Prostate gland (tissue), 2 donors: ENCODE measurements at regions not wholly inside any gene's neighbourhood (a gene's known extent, or its start where the extent isn't known, plus 50 kb on each side); places are given as distances from the start of the nearest gene placed in this dataset.

ENCODE experiments used
- DNase-seq: peaks from one replicate; pipeline ENCODE4 v3.0.0-alpha.2; 2019; ENCODE audit warnings: low spot score
- H3K27ac ChIP-seq, 2 donors: fragments of 200-600 bp; sonication (generic); 2 replicates each; pipeline ENCODE4 v1.5.1; 2017 to 2019
- H3K27me3 ChIP-seq: fragments of 200-600 bp; sonication (generic); replicated peaks from 2 replicates; pipeline ENCODE4 v1.5.1; 2019; ENCODE audit not compliant: insufficient read depth
- H3K36me3 ChIP-seq, 2 donors: fragments of 200-600 bp; sonication (generic); 1 replicate in 1 of 2; 2 replicates in 1 of 2; pipeline versions ENCODE4 v1.5.1 to v1.8.1; 2017 to 2019
- H3K4me1 ChIP-seq: fragments of 200-600 bp; sonication (generic); replicated peaks from 2 replicates; pipeline ENCODE4 v1.5.1; 2019
- H3K4me3 ChIP-seq, 2 donors: fragments of 200-600 bp; sonication (generic); 2 replicates each; pipeline ENCODE4 v1.5.1; 2017 to 2019
- H3K9me3 ChIP-seq: fragments of 200-600 bp; sonication (generic); 2 replicates; pipeline ENCODE4 v1.5.1; 2017
- POLR2A ChIP-seq: fragments of 450-650 bp; IDR thresholded peaks from one replicate; pipeline ENCODE4 v1.6.1; 2016; ENCODE audit warnings: antibody characterized with exemption, mild to moderate bottlenecking
- POLR2AphosphoS5 ChIP-seq: sonication (generic); formaldehyde crosslinking; IDR thresholded peaks from one replicate; pipeline ENCODE4 v1.6.1; 2017; ENCODE audit warnings: antibody characterized with exemption
- WGBS: methylation state at CpG from one replicate; pipeline ENCODE4 v1.1.5; 2018; 5-methylcytosine and 5-hydroxymethylcytosine counted together
- intact Hi-C: fragments of 100-400 bp; cut with DNase I; formaldehyde crosslinking; loops from one replicate; pipeline ENCODE4 v1.14.2; 2022
- TF ChIP-seq, protein P1 (sequence below), 4 experiments: fragments of 200-600 bp in 2 of 4; fragments of 450-650 bp in 2 of 4; sonication (generic) in 2 of 4; IDR thresholded peaks; 1 replicate in 3 of 4; 2 replicates in 1 of 4; pipeline ENCODE4 v1.5.1; 2016 to 2019; ENCODE audit warnings: antibody characterized with exemption in 4 of 4, mild to moderate bottlenecking in 2 of 4, moderate library complexity in 2 of 4

DNA sequence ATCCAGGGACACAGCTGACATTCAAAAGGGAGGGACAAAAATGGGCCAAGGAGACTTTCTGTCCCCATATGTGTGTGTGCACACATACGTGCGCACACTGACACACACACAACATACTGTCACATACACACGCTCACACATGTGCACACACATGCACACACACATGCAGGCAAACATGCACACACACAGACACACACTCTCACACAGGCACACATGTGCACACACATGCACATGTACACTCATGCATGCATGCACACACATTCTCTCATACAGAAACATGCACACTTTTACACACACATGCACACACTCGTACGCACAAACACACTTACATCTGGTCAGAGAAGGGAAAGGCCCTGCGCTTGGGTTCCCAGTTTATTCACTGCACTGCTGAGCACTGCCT lies 155.1 kb upstream of the MKI67 start:
- Histone ChIP-seq H3K27me3 (peaks cover 4% of the 10 kb centered on the region), H3K36me3 (no peaks in the 10 kb centered on the region), H3K9me3 (no peaks in the 10 kb centered on the region), H3K27ac (no peak overlapping the region), H3K4me1 (no peaks in the 10 kb centered on the region), H3K4me3 (no peak overlapping the region)
- 93% methylated on average over 6 of the region's 6 CpGs for WGBS
- DNase-seq: no peak
- TF ChIP-seq POLR2AphosphoS5 (no peak), POLR2A (no peak)
- TF ChIP-seq, protein P1, sequence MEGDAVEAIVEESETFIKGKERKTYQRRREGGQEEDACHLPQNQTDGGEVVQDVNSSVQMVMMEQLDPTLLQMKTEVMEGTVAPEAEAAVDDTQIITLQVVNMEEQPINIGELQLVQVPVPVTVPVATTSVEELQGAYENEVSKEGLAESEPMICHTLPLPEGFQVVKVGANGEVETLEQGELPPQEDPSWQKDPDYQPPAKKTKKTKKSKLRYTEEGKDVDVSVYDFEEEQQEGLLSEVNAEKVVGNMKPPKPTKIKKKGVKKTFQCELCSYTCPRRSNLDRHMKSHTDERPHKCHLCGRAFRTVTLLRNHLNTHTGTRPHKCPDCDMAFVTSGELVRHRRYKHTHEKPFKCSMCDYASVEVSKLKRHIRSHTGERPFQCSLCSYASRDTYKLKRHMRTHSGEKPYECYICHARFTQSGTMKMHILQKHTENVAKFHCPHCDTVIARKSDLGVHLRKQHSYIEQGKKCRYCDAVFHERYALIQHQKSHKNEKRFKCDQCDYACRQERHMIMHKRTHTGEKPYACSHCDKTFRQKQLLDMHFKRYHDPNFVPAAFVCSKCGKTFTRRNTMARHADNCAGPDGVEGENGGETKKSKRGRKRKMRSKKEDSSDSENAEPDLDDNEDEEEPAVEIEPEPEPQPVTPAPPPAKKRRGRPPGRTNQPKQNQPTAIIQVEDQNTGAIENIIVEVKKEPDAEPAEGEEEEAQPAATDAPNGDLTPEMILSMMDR (IDR thresholded peaks at IDR 0.05): no peak
- intact Hi-C loops: no loop called here

DNA sequence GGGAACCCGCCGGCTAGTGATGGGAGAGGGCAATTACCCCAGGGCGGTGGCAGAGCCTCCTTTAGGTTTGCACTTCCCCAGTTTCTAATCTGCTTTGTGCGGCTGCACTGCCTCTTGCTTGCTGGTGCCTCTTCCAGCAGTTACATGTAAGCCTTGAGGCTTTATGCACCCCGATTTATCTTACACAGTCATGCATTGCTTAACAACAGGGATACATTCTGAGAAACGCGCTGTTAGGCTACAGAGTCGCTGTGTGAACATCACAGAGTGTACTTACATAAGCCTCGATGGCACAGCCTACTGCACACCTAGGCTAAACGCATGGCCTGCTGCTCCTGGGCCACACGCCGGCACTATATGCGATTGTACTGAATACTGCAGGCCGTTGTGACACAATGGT lies 155.6 kb upstream of the MKI67 start:
- Histone ChIP-seq H3K4me3 (no peak overlapping the region), H3K27me3 (peaks cover 8% of the 10 kb centered on the region), H3K4me1 (no peaks in the 10 kb centered on the region), H3K36me3 (no peaks in the 10 kb centered on the region), H3K27ac (no peak overlapping the region), H3K9me3 (no peaks in the 10 kb centered on the region)
- DNase-seq: no peak
- intact Hi-C loops: no loop called here
- TF ChIP-seq POLR2A (no peak), POLR2AphosphoS5 (no peak)
- TF ChIP-seq, protein P1 (IDR thresholded peaks at IDR 0.05): no peak
- 92% methylated on average over 14 of the region's 14 CpGs for WGBS

DNA sequence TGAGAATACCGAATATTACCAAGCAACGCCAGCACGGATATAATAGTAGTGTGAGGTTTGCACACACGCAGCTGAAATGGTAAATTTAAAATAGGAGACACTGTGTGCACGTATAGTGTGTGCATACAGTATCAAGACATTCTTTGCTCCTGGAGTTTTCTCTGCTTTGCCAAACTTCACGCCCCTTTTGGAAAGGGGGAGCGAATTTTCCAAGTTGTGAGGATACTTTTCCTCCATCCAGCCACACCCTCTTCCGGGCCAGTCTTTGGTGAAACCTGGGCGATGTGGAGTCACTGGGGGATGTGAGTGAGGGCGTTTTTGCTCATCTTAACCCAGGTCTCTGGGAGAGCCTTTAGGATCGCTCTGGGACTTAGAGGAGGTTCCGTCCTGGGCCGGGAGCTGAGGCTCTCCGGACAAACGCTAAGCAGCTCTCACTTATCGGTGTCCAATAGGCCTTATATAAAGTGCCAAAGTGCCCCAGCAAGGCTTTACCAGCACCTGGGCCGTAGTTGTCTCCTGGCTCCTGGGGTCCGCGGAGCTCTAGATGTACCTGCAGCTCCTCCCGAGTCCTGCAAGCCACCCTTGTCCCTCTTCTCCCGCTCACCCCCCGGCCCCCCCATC lies 160.0 kb upstream of the MKI67 start:
- no peak for TF ChIP-seq POLR2A
- TF ChIP-seq POLR2AphosphoS5: no peak
- TF ChIP-seq, protein P1 (IDR thresholded peaks at IDR 0.05): no peak
- no peaks in the 10 kb centered on the region for H3K4me1 ChIP-seq
- no peaks in the 10 kb centered on the region for H3K36me3 ChIP-seq
- no peak for DNase-seq
- no peak overlapping the region for H3K4me3 ChIP-seq
- no peaks in the 10 kb centered on the region for H3K9me3 ChIP-seq
- peaks cover 21% of the 10 kb centered on the region for H3K27me3 ChIP-seq
- WGBS: 27% methylated on average over 22 of the region's 22 CpGs
- intact Hi-C loops: no loop called here
- no peak overlapping the region for H3K27ac ChIP-seq

GRCh38 chr10:128286762-128287500 lies 160.7 kb upstream of the MKI67 start:
- WGBS: 12% methylated on average over 19 of the region's 63 CpGs
- H3K27ac ChIP-seq: no peak overlapping the region
- peaks cover 21% of the 10 kb centered on the region for H3K27me3 ChIP-seq
- no peak for DNase-seq
- intact Hi-C loops: no loop called here
- H3K36me3 ChIP-seq: no peaks in the 10 kb centered on the region
- no peak for TF ChIP-seq POLR2A
- TF ChIP-seq, protein P1 (IDR thresholded peaks at IDR 0.05): no peak
- no peak for TF ChIP-seq POLR2AphosphoS5
- no peaks in the 10 kb centered on the region for H3K4me1 ChIP-seq
- H3K9me3 ChIP-seq: no peaks in the 10 kb centered on the region
- no peak overlapping the region for H3K4me3 ChIP-seq

DNA sequence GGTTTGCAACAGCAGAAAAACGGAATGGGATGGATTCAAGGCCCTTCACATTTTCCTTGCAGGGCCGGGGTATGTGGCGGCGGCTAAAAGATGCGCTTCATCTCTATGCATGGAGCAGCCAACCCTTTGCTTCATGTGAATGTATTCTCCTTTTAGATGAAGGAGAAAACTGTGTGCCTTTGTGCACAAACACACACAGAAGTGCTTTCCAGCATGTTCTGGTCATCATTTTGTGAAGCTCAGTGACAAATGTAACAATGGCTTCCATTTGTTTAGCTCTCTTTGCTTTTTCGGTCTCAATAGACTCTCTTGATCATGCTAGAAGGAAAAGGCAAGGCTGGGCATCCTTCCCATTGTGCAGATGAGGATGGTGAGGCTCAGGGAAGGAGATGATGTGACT lies 161.7 kb upstream of the MKI67 start:
- Histone ChIP-seq H3K36me3 (no peaks in the 10 kb centered on the region), H3K27me3 (peaks cover 21% of the 10 kb centered on the region), H3K27ac (no peak overlapping the region), H3K4me3 (no peak overlapping the region), H3K4me1 (no peaks in the 10 kb centered on the region), H3K9me3 (no peaks in the 10 kb centered on the region)
- intact Hi-C loops: no loop called here
- DNase-seq: no peak
- TF ChIP-seq POLR2A (no peak), POLR2AphosphoS5 (no peak)
- TF ChIP-seq, protein P1 (IDR thresholded peaks at IDR 0.05): no peak
- WGBS: 90% methylated on average over 6 of the region's 6 CpGs
